HG02610 (cell line): ENCODE measurements at regions not wholly inside any gene's neighbourhood (a gene's known extent, or its start where the extent isn't known, plus 50 kb on each side); places are given as distances from the start of the nearest gene placed in this dataset.
"Not testable (repeated sequence)": the region's sequence is repeated elsewhere in the genome, so short reads cannot be mapped to it uniquely, and the experiment has no call there.

Experiments used
- ATAC-seq: cut with Tn5 transposase; IDR thresholded peaks from one replicate; pipeline ENCODE4 v1.9.1; 2021; ENCODE audit warnings: mild to moderate bottlenecking, moderate library complexity; ENCODE audit not compliant: unreplicated experiment

DNA sequence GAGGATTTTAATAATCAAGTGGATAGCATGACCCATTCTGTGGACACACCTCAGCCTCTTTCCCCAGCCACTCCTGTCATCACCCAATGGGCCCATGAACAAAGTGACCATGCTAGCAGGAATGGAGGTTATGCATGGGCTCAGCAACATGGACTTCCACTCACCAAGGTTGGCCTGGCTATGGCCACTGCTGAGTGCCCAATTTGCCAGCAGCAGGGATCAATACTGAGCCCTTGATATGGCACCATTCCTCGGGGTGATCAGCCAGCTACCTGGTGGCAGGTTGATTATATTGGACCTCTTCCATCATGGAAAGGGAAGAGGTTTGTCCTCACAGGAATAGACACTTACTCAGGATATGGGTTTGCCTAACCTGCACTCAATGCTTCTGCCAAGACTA lies 173.9 kb upstream of the C1orf87 start:
- not testable (repeated sequence) for ATAC-seq

- ATAC-seq = no peak
Measured at GRCh38 chr1:60245324-60245723, 171.8 kb upstream of the C1orf87 start.

DNA sequence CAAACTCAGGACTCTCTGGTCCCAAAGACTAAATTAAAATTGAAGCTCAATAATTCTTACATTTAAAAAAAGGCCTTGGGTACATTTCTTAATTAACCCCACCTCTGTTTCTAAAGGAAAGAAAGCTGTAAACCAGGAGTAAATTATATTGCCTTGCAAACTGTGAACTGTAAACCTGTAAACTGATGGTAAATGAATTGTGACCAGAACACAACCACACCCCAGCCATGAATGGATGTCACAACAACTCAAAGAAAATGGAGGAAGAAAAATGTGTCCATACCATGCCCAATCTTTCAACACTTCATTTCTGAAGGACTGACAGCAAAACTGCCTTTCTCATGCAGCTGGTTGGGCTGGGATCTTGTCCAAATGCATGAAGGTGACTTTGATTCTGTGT lies 171.3 kb upstream of the C1orf87 start:
- ATAC-seq = no peak

DNA sequence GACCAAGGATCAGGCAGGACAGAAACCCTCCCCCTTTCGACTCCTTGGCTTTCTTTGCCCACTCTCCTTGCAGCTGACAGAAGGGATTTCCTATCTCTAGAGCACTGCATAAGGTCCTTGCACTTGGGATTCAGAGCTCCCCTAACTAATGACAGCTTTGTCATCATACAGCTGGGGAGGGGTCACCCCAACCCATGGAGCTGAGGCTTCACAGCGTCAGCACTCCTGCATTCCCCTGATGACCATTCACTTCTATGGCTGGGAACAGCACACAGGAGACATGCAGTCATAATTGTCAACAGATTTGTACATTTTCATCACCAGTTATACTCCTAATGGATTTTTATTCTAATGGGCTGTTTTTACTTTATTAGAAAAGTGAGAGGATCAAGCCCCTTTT lies 161.7 kb upstream of the C1orf87 start:
- no peak for ATAC-seq

GRCh38 chr1:60234776-60235175 lies 161.2 kb upstream of the C1orf87 start:
- ATAC-seq = no peak

- ATAC-seq = no peak
Measured at GRCh38 chr1:60229821-60230220, 156.3 kb upstream of the C1orf87 start.

DNA sequence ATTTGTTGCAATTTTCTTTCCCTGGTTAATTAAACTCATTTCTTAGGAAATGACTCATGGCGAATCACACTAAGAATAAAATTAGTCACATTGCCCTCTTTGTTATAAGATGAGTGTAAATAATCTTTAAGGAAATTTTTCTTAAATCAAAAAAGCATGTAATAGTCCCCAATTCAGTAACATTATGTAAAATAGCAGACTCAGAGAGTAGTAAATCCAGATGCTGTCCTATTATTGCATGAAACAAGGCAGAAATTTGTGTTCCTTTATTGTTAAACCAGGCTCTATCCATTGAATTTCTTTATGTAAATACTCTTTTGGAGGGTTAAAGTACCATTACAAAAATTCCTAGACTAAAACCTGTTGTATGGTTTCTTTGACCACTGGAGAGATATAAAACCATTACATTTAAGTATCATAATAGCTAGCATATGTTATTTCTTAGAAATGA lies 154.5 kb upstream of the C1orf87 start:
- ATAC-seq = no peak

GRCh38 chr1:60227601-60228000 lies 154.0 kb upstream of the C1orf87 start:
- ATAC-seq = no peak

- no peak for ATAC-seq
Measured at GRCh38 chr1:60225486-60225885, 151.9 kb upstream of the C1orf87 start.

DNA sequence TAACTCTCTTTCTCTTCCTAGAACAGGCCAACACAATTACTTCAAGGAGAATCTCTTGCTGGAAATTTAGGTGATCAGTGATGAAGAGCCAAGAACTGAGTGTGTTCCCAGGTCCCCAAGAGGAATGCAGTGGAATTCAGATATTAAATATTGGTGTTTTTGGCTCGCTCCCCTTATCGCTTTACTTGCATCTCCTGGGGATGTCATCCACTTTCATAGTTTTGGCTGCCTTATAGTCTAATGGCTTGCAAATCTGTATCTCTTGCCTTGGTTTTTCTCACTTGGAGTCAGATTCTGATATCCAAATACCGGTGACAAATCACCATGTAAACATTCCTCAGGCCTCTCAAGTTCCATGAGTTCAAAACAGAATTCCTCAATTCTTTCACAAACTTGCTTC lies 151.0 kb upstream of the C1orf87 start:
- no peak for ATAC-seq

DNA sequence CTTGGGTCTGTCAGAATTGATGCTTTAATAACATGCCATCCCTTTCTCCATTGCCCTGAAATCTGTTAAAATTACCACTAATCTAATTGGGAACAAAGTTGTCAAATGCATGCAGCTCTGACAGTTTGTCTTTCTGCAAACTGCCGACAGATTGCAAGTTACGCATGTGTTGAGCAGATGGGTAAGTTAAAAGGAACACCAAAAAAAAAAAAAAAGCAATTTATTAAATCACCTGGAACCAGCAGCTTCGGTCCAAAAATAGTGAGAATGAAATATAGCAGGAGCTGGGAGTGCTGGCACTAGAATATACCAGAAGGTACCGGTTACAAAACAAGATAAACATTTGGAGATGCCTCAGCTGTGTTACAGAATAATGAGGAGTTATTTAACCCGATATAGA lies 149.6 kb upstream of the C1orf87 start:
- ATAC-seq = no peak

GRCh38 chr1:60222360-60223115 lies 149.0 kb upstream of the C1orf87 start:
- ATAC-seq = no peak

- ATAC-seq = no peak
Measured at GRCh38 chr1:60213253-60213652, 139.7 kb upstream of the C1orf87 start.

GRCh38 chr1:60196026-60196425 lies 122.5 kb upstream of the C1orf87 start:
- no peak for ATAC-seq

DNA sequence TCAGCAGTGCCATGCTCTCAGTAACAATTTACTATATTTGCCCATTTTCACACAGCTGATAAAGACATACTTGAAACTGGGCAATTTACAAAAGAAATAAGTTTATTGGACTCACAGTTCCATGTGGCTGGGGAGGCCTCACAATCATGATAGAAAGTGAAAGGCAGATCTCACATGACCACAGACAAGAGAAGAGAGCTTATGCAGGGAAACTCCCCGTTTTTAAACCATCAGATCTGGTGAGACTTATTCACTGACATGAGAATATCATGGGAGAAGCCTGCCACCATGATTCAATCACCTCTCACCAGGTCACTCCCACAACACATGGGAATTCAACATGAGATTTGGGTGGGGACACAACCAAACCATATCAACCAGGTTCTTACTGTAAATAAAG lies 112.1 kb upstream of the C1orf87 start:
- ATAC-seq = peak; percentile 58

DNA sequence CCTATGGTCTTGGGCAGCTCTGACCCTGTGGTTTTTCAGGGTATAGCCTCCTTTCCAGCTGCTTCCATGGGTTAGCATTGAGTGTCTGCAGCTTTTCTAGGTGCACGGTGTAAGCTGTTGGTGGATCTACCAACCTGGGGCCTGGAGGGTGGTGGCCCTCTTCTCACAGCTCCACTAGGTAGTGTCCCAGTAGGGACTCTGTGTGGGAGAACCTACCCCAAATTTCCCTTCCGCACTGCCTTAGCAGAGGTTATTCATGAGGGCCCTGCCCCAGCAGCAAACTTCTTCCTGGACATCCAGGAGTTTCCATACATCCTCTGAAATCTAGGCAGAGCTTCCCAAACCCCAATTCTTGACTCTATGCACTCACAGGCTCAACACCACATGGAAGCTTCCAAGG lies 111.0 kb upstream of the C1orf87 start:
- ATAC-seq = no peak

- no peak for ATAC-seq
Measured at GRCh38 chr1:60173729-60174505, 100.3 kb upstream of the C1orf87 start.

DNA sequence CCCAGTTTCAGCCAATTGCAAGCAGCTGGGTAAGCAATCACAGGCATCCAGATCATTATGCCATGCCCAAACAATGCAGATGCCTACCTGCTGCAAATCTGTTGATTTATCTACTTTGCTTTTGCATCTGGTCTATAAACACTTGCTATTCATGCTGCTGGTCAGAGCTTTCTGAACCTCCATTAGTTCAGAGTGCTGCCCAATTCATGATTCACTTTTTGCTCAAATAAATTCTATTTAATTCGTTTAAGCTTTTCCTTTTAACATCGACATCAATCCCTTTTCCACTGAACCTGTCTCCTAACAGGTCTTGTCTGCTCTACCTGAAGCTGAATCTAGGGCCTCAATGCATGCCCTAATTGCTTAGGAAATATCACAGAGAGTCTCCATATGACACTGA lies 99.4 kb upstream of the C1orf87 start:
- no peak for ATAC-seq

- ATAC-seq = no peak
Measured at GRCh38 chr1:60171801-60172200, 98.2 kb upstream of the C1orf87 start.

GRCh38 chr1:60170709-60171108 lies 97.1 kb upstream of the C1orf87 start:
- no peak for ATAC-seq

DNA sequence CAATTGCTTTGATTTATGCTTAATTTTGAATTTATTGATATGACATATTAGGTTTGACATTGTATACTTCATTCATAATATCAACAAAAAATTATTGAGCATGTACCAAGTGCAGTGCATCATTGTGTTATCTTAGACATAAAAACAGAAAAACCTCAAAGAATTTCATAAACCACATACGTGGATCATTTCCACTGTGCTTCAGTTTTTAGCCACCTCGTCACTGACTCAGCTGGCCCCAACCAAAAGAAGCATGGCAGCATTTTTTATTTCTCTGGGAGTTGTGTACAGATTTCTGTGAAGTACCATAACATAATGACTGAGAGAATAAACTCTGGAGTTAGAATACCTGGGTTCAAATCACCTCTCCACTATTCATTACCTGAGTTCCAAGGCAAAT lies 95.6 kb upstream of the C1orf87 start:
- no peak for ATAC-seq

- ATAC-seq = no peak
Measured at GRCh38 chr1:60162936-60163335, 89.4 kb upstream of the C1orf87 start.
